Trophoblast cell (in vitro differentiated cells and primary cell): ENCODE measurements at regions not wholly inside any gene's neighbourhood (a gene's known extent, or its start where the extent isn't known, plus 50 kb on each side); places are given as distances from the start of the nearest gene placed in this dataset.

Source experiments
- DNase-seq, 2 donors: peaks; one replicate each; pipeline ENCODE4 v3.0.0-alpha.2; 2016
- H2AFZ ChIP-seq: 2 replicates; pipeline ENCODE4 v1.6.1; 2013; ENCODE audit warnings: low read length, moderate library complexity, mild to moderate bottlenecking; ENCODE audit not compliant: insufficient read depth, poor library complexity
- H2AK5ac ChIP-seq: 2 replicates; pipeline ENCODE4 v1.6.1; 2013; ENCODE audit warnings: mild to moderate bottlenecking, low read length
- H2BK120ac ChIP-seq: 2 replicates; pipeline ENCODE4 v1.6.1; 2013; ENCODE audit warnings: low read length, mild to moderate bottlenecking, moderate library complexity; ENCODE audit not compliant: insufficient read depth, poor library complexity
- H2BK12ac ChIP-seq: 2 replicates; pipeline ENCODE4 v1.6.1; 2013; ENCODE audit warnings: mild to moderate bottlenecking, low read length, moderate library complexity
- H2BK5ac ChIP-seq: 2 replicates; pipeline ENCODE4 v1.6.1; 2013; ENCODE audit warnings: low read length, low read depth, moderate library complexity, mild to moderate bottlenecking; ENCODE audit not compliant: poor library complexity
- H3K14ac ChIP-seq: 2 replicates; pipeline ENCODE4 v1.6.1; 2013; ENCODE audit warnings: mild to moderate bottlenecking, low read length
- H3K18ac ChIP-seq: 2 replicates; pipeline ENCODE4 v1.6.1; 2013; ENCODE audit warnings: mild to moderate bottlenecking, low read length
- H3K23ac ChIP-seq: 2 replicates; pipeline ENCODE4 v1.6.1; 2013; ENCODE audit warnings: low read length
- H3K27ac ChIP-seq: 2 replicates; pipeline ENCODE4 v1.5.1; 2013; ENCODE audit warnings: low read depth, mild to moderate bottlenecking, inconsistent platforms, low read length, moderate library complexity
- H3K27me3 ChIP-seq: 2 replicates; pipeline ENCODE4 v1.6.1; 2013; ENCODE audit warnings: inconsistent platforms, mild to moderate bottlenecking, low read length, moderate library complexity; ENCODE audit not compliant: insufficient read depth
- H3K36me3 ChIP-seq, 2 experiments: 1 replicate in 1 of 2; 2 replicates in 1 of 2; pipeline ENCODE4 v1.6.1; 2013; ENCODE audit warnings: low read length in 2 of 2, mild to moderate bottlenecking in 2 of 2, moderate library complexity in 1 of 2; ENCODE audit not compliant: insufficient read depth in 2 of 2, control insufficient read depth in 1 of 2
- H3K4ac ChIP-seq: 2 replicates; pipeline ENCODE4 v1.6.1; 2013; ENCODE audit warnings: low read depth, mild to moderate bottlenecking, low read length, moderate library complexity
- H3K4me1 ChIP-seq, 2 experiments: 1 replicate in 1 of 2; 2 replicates in 1 of 2; pipeline ENCODE4 v1.6.1; 2013; ENCODE audit warnings: low read length in 2 of 2, mild to moderate bottlenecking in 2 of 2, moderate library complexity in 1 of 2; ENCODE audit not compliant: insufficient read depth in 2 of 2, control insufficient read depth in 1 of 2
- H3K4me2 ChIP-seq: 2 replicates; pipeline ENCODE4 v1.6.1; 2013; ENCODE audit warnings: inconsistent platforms, mild to moderate bottlenecking, low read length, moderate library complexity
- H3K4me3 ChIP-seq: 2 replicates; pipeline ENCODE4 v1.5.1; 2013; ENCODE audit warnings: mild to moderate bottlenecking, low read depth, low read length, inconsistent platforms
- H3K79me1 ChIP-seq: one replicate; pipeline ENCODE4 v1.6.1; 2013; ENCODE audit warnings: low read length
- H3K79me2 ChIP-seq: 2 replicates; pipeline ENCODE4 v1.6.1; 2013; ENCODE audit warnings: low read length, mild to moderate bottlenecking; ENCODE audit not compliant: control insufficient read depth, insufficient read depth, poor library complexity
- H3K9ac ChIP-seq: 2 replicates; pipeline ENCODE4 v1.6.1; 2013; ENCODE audit warnings: mild to moderate bottlenecking, low read length
- H3K9me3 ChIP-seq: 2 replicates; pipeline ENCODE4 v1.6.1; 2013; ENCODE audit warnings: low read depth, mild to moderate bottlenecking, control low read depth, inconsistent platforms, low read length; ENCODE audit not compliant: insufficient read depth
- H4K12ac ChIP-seq: 2 replicates; pipeline ENCODE4 v1.6.1; 2013; ENCODE audit warnings: low read depth, mild to moderate bottlenecking, low read length, moderate library complexity
- H4K8ac ChIP-seq: 2 replicates; pipeline ENCODE4 v1.6.1; 2013; ENCODE audit warnings: low read depth, mild to moderate bottlenecking, low read length, moderate library complexity
- H4K91ac ChIP-seq: one replicate; pipeline ENCODE4 v1.6.1; 2013; ENCODE audit warnings: low read depth, mild to moderate bottlenecking, low read length, moderate library complexity
- WGBS: extraction: QIAGEN DNeasy Blood & Tissue Kit; methylation state at CpG from one replicate; pipeline ENCODE4 v1.1.7; 2013; ENCODE audit warnings: missing lambda C conversion rate; ENCODE audit not compliant: insufficient read length, insufficient coverage; ENCODE audit errors: extremely low coverage; 5-methylcytosine and 5-hydroxymethylcytosine counted together

DNA sequence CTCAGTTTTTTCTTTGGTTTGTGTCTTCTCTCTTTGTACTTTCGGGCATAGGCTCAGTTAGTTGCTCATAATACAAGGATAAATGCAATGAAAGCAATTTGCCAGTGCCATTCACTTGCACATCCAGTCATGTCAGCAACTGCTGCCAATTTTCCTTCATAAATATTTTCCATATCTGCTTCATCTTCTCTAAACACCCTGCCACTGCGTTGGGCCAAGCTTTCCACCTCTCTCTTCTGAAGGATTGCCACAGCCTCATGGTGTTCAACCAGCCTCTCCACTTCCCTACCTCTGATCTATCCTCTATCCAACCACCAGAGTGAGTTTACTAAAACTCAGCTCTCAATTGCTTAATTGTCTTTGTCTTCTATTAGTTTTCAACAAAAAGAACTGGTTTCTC is 192.5 kb upstream of the ZNF462 start:
- Histone ChIP-seq H2BK5ac (no peak overlapping the region), H4K8ac (no peak overlapping the region), H3K18ac (no peak overlapping the region), H4K91ac (no peak overlapping the region), H3K79me2 (no peaks in the 10 kb centered on the region), H3K27ac (no peak overlapping the region), H3K23ac (no peak overlapping the region), H2BK120ac (no peak overlapping the region), H3K4me3 (no peak overlapping the region), H3K14ac (no peak overlapping the region), H3K9ac (no peak overlapping the region), H3K4me2 (no peak overlapping the region), H3K4ac (no peak overlapping the region), H2BK12ac (no peak overlapping the region), H4K12ac (no peak overlapping the region), H2AK5ac (no peak overlapping the region), H2AFZ (no peak overlapping the region), H3K36me3 (no peaks in the 10 kb centered on the region), H3K27me3 (no peaks in the 10 kb centered on the region), H3K4me1 (no peaks in the 10 kb centered on the region), H3K79me1 (no peaks in the 10 kb centered on the region), H3K9me3 (no peaks in the 10 kb centered on the region)
- no peak for DNase-seq
- WGBS, result no CpG with 5 or more reads among the region's 2 CpGs

DNA sequence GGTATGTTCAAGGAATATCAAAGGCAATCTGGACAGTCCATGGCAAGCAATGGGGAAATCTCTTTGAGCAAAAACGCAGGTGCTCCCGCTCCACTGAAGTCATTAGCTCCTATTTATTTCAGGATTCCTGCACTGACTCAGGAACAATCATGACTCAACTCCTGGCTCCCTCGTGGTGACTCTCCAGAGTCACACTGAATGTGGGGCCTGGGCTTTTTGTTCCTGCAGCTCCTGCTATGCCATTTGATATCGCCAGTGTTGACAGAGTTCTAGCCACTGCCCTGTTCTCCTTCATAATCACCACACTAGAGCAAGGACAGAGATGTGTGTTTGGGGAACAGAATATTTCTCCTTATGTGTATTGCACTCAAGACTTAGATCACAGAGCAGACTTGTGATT is 187.2 kb upstream of the ZNF462 start:
- Histone ChIP-seq H2AFZ (no peak overlapping the region), H3K23ac (no peak overlapping the region), H3K79me2 (no peaks in the 10 kb centered on the region), H3K27me3 (no peaks in the 10 kb centered on the region), H3K36me3 (no peaks in the 10 kb centered on the region), H3K9me3 (no peaks in the 10 kb centered on the region), H4K8ac (no peak overlapping the region), H2BK5ac (no peak overlapping the region), H2BK12ac (peak overlapping the region; percentile 33), H3K79me1 (no peaks in the 10 kb centered on the region), H2BK120ac (no peak overlapping the region), H3K9ac (no peak overlapping the region), H3K14ac (no peak overlapping the region), H3K4me2 (no peak overlapping the region), H3K4me3 (no peak overlapping the region), H4K12ac (no peak overlapping the region), H2AK5ac (no peak overlapping the region), H3K27ac (no peak overlapping the region), H3K18ac (no peak overlapping the region), H3K4me1 (no peaks in the 10 kb centered on the region), H4K91ac (no peak overlapping the region), H3K4ac (no peak overlapping the region)
- peak; percentile 43 to 54 for DNase-seq
- WGBS, result no CpG with 5 or more reads among the region's 4 CpGs

DNA sequence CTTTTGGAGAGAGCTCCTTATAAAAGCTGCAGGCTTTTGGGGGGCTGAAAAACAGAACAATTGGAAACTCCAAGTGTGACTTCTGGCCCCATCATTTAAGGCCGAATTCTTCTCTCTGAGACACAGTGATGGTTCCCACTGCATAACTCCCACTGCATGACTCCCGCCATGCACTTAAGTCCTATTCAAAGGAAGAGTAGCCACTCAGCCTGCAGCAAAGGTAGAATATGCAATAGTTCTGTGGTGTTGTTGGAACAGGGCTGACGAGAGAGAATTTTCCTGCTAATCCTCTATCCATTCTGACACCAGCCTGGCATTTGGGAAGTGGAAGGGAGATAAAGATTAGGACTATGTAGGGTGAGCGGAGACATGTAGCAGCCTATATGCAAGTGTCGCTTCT is 185.6 kb upstream of the ZNF462 start:
- no peaks in the 10 kb centered on the region for H3K9me3 ChIP-seq
- H3K4me3 ChIP-seq, result no peak overlapping the region
- no peak overlapping the region for H3K4me2 ChIP-seq
- H4K12ac ChIP-seq, result no peak overlapping the region
- H3K18ac ChIP-seq, result no peak overlapping the region
- no peak overlapping the region for H4K8ac ChIP-seq
- peaks cover 0 to 5% of the 10 kb centered on the region in 2 experiments for H3K4me1 ChIP-seq
- no peak overlapping the region for H3K4ac ChIP-seq
- no peak overlapping the region for H3K14ac ChIP-seq
- no peak overlapping the region for H2AK5ac ChIP-seq
- no peak overlapping the region for H2AFZ ChIP-seq
- H3K79me2 ChIP-seq, result no peaks in the 10 kb centered on the region
- no peaks in the 10 kb centered on the region for H3K27me3 ChIP-seq
- H3K79me1 ChIP-seq, result no peaks in the 10 kb centered on the region
- no peak overlapping the region for H2BK12ac ChIP-seq
- H4K91ac ChIP-seq, result no peak overlapping the region
- no peaks in the 10 kb centered on the region for H3K36me3 ChIP-seq
- H2BK120ac ChIP-seq, result no peak overlapping the region
- H3K27ac ChIP-seq, result no peak overlapping the region
- no CpG with 5 or more reads among the region's 5 CpGs for WGBS
- H3K9ac ChIP-seq, result no peak overlapping the region
- no peak overlapping the region for H3K23ac ChIP-seq
- no peak for DNase-seq
- H2BK5ac ChIP-seq, result no peak overlapping the region

DNA sequence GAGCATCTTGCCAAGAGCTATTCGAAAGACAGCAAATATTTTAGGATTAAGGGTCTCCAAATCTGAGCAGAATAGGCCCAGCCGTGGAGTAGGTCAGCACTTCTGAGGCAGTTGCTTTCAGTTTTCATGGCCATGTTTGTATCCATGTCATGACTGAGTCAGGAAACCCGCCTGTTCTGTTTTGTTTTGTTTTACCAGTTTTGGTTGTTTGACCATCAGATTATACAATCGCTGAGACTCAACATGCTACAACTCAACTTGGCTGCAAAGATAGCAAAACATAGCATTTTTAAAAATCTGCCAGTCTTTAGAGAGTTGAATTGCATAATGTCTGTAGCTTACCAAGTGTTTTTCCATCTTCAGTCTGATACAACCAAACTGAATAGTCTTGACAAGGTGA is 185.1 kb upstream of the ZNF462 start:
- WGBS, result no CpG with 5 or more reads among the region's 4 CpGs
- Histone ChIP-seq H2BK120ac (no peak overlapping the region), H3K79me1 (peaks cover under 1% of the 10 kb centered on the region), H3K23ac (no peak overlapping the region), H2BK12ac (no peak overlapping the region), H4K12ac (no peak overlapping the region), H3K27ac (no peak overlapping the region), H3K18ac (no peak overlapping the region), H2AK5ac (no peak overlapping the region), H4K91ac (no peak overlapping the region), H2AFZ (no peak overlapping the region), H3K9ac (no peak overlapping the region), H3K4ac (no peak overlapping the region), H3K36me3 (no peaks in the 10 kb centered on the region), H3K4me3 (no peak overlapping the region), H3K79me2 (no peaks in the 10 kb centered on the region), H4K8ac (no peak overlapping the region), H2BK5ac (no peak overlapping the region), H3K4me1 (peaks cover 0 to 5% of the 10 kb centered on the region in 2 experiments), H3K4me2 (no peak overlapping the region), H3K27me3 (no peaks in the 10 kb centered on the region), H3K9me3 (no peaks in the 10 kb centered on the region), H3K14ac (no peak overlapping the region)
- peak in 1 of 2 donors; percentile 54 for DNase-seq
